Stimulated activated CD4-positive, alpha-beta T cell treated with anti-CD3 and anti-CD28 coated beads, Interleukin-15, amount 100 ng/mL, for 1 hour (primary cell): ENCODE measurements at regions not wholly inside any gene's neighbourhood (a gene's known extent, or its start where the extent isn't known, plus 50 kb on each side); places are given as distances from the start of the nearest gene placed in this dataset.
"Not testable (repeated sequence)": the region's sequence is repeated elsewhere in the genome, so short reads cannot be mapped to it uniquely, and the experiment has no call there.

ENCODE experiments used
- DNase-seq, 2 donors: peaks; one replicate each; pipeline ENCODE4 v3.0.0-alpha.2; 2020; ENCODE audit warnings: low read depth in 1 of 2, low spot score in 1 of 2

DNA sequence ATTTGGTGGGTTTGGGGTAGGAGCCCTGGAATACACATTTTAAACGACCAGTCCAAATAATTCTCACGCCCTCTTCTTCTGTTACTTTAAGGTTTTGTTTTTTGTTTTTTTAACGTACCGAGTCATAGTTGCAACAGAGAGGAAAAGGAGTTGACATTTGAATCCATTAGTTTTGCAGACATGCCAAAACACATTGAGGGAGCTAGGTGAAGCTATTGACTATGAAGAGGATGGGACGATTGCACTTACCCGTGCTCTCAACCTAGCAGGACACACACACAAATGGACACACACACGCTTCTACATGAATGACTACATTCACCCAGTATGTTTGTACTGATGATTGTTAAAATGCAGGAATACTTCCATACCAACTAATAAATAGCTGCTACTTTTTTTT, 54.3 kb upstream of the CIT start:
- DNase-seq = no peak

- DNase-seq = no peak
Measured at GRCh38 chr12:119932921-119933320, 55.8 kb upstream of the CIT start.

DNA sequence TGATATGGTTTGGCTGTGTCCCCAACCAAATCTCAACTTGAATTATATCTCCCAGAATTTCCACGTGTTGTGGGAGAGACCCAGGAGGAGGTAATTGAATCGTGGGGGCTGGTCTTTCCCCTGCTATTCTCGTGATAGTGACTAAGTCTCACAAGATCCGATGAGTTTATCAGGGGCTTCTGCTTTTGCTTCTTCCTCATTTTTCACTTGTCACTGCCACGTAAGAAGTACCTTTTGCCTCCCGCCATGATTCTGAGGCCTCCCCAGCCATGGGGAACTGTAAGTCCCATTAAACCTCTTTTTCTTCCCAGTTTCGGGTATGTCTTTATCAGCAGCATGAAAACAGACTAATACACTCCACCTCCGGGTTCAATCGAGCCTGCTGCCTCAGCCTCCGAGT, 54.3 kb upstream of the BICDL1 start:
- not testable (repeated sequence) for DNase-seq

GRCh38 chr12:119936705-119937311, 52.2 kb upstream of the BICDL1 start:
- no peak for DNase-seq

DNA sequence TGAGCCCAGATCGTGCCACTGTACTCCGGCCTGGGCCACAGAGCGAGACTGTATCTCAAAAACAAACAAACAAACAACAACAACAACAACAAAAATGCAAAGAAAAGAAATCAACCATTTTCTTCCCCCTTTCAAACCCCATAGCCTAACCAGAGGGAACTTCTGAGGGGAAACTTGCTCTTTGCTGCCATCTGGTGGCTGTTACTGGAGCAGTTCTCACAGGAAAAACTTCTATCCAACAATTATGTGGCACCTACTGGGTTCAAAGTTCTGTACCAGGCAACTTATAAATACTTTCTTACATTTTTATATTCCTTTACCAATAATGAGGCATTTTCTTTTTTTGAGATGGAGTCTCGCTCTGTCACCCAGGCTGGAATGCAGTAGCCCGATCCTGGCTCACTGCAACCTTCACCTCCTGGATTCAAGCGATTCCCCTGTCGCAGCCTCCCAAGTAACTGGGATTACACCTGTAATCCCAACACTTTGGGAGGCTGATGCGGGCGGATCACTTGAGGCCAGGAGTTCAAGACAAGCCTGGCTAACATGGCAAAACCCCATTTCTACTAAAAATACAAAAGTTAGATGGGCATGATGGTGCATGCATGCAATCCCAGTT, 50.9 kb upstream of the BICDL1 start:
- peak; percentile 37 to 48 for DNase-seq
